PFSK-1 (cell line): ENCODE measurements at regions not wholly inside any gene's neighbourhood (a gene's known extent, or its start where the extent isn't known, plus 50 kb on each side); places are given as distances from the start of the nearest gene placed in this dataset.

Experiments
- FOXP2 ChIP-seq: optimal IDR thresholded peaks from 2 replicates; pipeline ENCODE3; 2011; ENCODE audit warnings: borderline replicate concordance, control low read depth, inconsistent platforms; ENCODE audit not compliant: insufficient read depth; ENCODE audit errors: extremely low read length, extremely low read depth
- POLR2AphosphoS5 ChIP-seq: IDR thresholded peaks from 2 replicates; pipeline ENCODE4 v1.6.1; 2012; ENCODE audit warnings: low read depth, mild to moderate bottlenecking, control low read depth, low read length, moderate library complexity
- SIN3A ChIP-seq: IDR thresholded peaks from 2 replicates; pipeline ENCODE4 v1.6.1; 2012; ENCODE audit warnings: mild to moderate bottlenecking, low read length, moderate library complexity, borderline replicate concordance; ENCODE audit not compliant: insufficient read depth
- TAF1 ChIP-seq: IDR thresholded peaks from 2 replicates; pipeline ENCODE4 v1.6.1; 2012; ENCODE audit warnings: low read length, control low read depth, borderline replicate concordance; ENCODE audit not compliant: insufficient read depth
- TF ChIP-seq, protein P1 (sequence below), 2 experiments: IDR thresholded peaks; 2 replicates each; pipeline versions ENCODE4 v1.6.1 to v1.8.0; 2011 to 2012; ENCODE audit warnings: low read depth in 2 of 2, low read length in 2 of 2, control low read depth in 1 of 2, inconsistent platforms in 1 of 2, mild to moderate bottlenecking in 1 of 2, moderate library complexity in 1 of 2; ENCODE audit not compliant: insufficient read depth in 1 of 2

DNA sequence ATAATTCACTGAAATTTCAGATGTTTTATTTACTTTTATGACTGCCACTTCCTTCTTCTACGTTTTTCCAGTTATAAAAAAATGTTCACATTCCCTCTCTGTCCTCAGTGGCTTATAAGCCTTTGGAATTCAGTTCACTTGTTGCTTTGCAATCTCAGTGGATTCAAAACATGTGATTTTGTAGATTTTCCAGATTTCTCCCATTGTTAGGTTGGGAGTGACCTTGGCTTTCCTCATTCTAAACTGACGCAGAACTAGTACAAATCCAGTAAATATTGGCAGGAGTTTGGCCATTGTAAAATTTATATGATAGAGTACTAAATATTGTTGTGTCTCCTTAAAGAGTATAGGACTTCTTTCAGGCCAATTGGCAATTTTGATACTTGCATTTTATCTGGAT lies 812.3 kb upstream of the ROBO1 start:
- TF ChIP-seq FOXP2: no peak
- TF ChIP-seq, protein P1, sequence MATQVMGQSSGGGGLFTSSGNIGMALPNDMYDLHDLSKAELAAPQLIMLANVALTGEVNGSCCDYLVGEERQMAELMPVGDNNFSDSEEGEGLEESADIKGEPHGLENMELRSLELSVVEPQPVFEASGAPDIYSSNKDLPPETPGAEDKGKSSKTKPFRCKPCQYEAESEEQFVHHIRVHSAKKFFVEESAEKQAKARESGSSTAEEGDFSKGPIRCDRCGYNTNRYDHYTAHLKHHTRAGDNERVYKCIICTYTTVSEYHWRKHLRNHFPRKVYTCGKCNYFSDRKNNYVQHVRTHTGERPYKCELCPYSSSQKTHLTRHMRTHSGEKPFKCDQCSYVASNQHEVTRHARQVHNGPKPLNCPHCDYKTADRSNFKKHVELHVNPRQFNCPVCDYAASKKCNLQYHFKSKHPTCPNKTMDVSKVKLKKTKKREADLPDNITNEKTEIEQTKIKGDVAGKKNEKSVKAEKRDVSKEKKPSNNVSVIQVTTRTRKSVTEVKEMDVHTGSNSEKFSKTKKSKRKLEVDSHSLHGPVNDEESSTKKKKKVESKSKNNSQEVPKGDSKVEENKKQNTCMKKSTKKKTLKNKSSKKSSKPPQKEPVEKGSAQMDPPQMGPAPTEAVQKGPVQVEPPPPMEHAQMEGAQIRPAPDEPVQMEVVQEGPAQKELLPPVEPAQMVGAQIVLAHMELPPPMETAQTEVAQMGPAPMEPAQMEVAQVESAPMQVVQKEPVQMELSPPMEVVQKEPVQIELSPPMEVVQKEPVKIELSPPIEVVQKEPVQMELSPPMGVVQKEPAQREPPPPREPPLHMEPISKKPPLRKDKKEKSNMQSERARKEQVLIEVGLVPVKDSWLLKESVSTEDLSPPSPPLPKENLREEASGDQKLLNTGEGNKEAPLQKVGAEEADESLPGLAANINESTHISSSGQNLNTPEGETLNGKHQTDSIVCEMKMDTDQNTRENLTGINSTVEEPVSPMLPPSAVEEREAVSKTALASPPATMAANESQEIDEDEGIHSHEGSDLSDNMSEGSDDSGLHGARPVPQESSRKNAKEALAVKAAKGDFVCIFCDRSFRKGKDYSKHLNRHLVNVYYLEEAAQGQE (IDR thresholded peaks at IDR 0.05; ENCODE audit: insufficient read depth in 1 of 2, low read depth in 2 of 2, low read length in 2 of 2): no peak
- no peak for TF ChIP-seq SIN3A
- TF ChIP-seq TAF1: no peak
- TF ChIP-seq POLR2AphosphoS5: no peak

DNA sequence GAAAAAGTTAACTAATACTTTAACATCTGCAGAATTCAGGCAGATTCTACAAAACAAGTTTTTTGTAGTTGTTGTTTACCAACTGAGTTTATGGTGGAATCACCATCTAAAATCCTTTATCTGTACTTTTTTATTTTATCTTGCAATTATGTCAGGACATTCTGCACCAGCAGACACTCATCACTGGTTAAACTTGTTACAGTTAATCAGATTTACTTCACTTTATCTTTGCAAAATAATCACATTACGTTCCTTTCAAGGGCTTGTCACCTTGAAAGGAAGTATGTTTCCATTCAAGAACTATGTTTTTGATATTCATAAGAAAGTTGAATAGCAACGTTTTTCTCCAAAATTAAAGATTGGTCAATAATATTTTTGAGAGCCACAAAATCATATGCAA lies 796.6 kb upstream of the ROBO1 start:
- TF ChIP-seq SIN3A: no peak

DNA sequence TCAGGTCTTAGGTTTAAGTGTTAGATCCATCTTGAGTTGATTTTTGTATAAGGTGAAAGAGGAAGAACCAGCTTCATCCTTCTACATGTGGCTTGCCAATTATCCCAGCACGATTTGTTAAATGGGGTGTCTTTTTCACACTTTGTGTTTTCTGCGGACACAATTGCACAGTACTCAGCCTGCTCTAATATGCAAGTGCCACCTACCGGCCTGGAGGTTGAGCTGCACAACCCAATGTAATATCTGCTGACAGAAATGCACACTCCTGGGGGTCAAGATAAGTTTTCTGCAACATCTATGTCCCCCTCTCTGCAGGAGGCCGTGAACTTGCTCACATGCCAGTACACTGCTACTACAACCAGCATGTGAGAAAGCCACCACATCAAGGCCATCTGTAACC lies 791.9 kb upstream of the ROBO1 start:
- TF ChIP-seq POLR2AphosphoS5 (no peak), TAF1 (no peak), SIN3A (no peak), FOXP2 (no peak)
- TF ChIP-seq, protein P1 (IDR thresholded peaks at IDR 0.05; ENCODE audit: insufficient read depth in 1 of 2, low read depth in 2 of 2, low read length in 2 of 2): no peak

DNA sequence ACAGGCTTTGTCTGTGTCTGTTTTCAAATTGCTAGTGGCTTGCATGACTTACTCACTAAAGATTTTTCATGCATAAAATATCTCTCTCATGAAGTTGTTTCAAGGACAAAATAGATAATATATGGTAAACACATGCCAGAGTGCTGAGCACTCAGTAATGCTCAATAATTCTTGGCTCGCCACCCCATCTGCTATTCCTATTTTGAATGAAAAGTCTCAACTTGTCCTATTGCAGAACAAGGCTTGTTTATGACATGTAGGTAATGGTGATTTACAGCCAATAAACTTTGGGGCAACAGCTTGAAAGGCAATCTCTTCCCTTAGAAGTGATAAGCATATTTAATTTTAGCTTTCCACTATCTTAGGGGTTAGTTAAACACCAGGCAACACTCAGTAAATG lies 789.0 kb upstream of the ROBO1 start:
- TF ChIP-seq SIN3A: no peak
- TF ChIP-seq, protein P1 (IDR thresholded peaks at IDR 0.05; ENCODE audit: insufficient read depth in 1 of 2, low read depth in 2 of 2, low read length in 2 of 2): no peak
- no peak for TF ChIP-seq FOXP2
- TF ChIP-seq POLR2AphosphoS5: no peak
- no peak for TF ChIP-seq TAF1

DNA sequence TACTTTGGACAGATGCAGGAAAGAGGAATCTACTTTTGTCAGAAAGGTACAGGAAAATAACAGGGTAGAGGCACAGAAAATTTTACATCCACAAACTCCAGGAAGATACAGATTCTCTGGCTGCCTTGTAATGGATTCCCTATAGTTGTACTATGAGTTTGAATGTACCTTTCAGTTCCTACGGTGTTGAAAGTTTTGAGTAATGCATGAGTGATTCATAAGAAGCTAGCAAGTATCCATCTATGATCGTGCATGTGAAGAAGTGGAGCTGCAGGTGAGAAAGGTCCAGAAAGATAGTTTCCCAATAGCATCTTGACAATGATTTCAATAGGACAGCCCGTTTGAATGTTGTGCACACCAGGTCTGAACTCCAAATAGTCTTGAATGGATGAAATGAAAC lies 786.5 kb upstream of the ROBO1 start:
- TF ChIP-seq POLR2AphosphoS5 (no peak), TAF1 (no peak), SIN3A (no peak), FOXP2 (no peak)
- TF ChIP-seq, protein P1 (IDR thresholded peaks at IDR 0.05; ENCODE audit: insufficient read depth in 1 of 2, low read depth in 2 of 2, low read length in 2 of 2): no peak

DNA sequence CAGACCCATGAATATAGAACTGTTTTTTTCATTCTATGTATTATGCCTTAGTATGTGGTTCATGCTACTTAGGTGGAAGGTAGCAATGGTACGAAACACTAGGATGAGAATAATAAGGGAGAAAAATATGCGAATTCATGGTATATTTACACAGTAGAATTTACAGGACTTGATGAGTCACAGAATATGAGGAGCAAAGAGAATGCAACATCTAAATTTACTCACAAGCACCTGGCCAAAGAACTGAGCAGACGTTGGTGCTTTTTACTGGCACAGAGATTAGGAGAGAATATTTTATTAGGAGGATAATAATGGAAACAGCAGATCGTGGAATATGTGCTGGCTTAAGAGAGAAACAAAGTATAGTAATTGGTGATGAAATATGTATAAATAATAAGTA lies 785.4 kb upstream of the ROBO1 start:
- TF ChIP-seq FOXP2 (no peak), TAF1 (no peak), SIN3A (no peak), POLR2AphosphoS5 (no peak)
- TF ChIP-seq, protein P1 (IDR thresholded peaks at IDR 0.05; ENCODE audit: insufficient read depth in 1 of 2, low read depth in 2 of 2, low read length in 2 of 2): no peak
